Left ventricle myocardium superior (tissue), 1 donor: ENCODE measurements at regions not wholly inside any gene's neighbourhood (a gene's known extent, or its start where the extent isn't known, plus 50 kb on each side); places are given as distances from the start of the nearest gene placed in this dataset.
"Not testable (repeated sequence)": the region's sequence is repeated elsewhere in the genome, so short reads cannot be mapped to it uniquely, and the experiment has no call there.

ENCODE experiments used
- ATAC-seq: fragments of 200-7000 bp; cut with Tn5 transposase; one replicate; pipeline ENCODE4 v1.9.1; 2020; ENCODE audit warnings: mild to moderate bottlenecking, moderate library complexity
- DNase-seq: peaks from one replicate; pipeline ENCODE4 v3.0.0-alpha.2; 2020
- intact Hi-C: fragments of 100-400 bp; cut with micrococcal nuclease; formaldehyde crosslinking; loops from one replicate; pipeline ENCODE4 v1.11.0; 2022
- donor health status: DM: no; HTN: yes; CAD: no; lungs with severe emphysema.

DNA sequence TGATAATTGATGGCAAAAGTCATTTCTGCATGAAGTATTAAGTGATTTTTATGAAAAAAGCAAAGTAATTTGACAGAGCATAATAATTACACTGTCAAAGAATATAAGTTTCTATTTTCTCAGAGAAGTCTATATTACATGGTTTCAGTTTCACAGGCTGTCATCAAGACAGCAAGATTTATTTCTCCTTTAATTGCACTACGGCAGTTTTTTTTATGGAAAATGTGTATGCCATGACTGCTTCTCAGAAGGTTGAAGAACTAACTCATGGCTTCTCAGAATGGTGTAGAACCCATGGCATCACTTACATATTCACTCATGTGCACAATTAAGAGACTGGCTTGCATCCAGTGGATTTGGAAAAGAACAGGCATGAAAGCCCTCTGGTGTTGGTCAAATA is 870.3 kb upstream of the SORCS1 start:
- DNase-seq, result no peak
- intact Hi-C loops, result no loop called here
- no peak for ATAC-seq

GRCh38 chr10:108033518-108033917 is 869.0 kb upstream of the SORCS1 start:
- intact Hi-C loops, ATAC-seq, DNase-seq: not testable (repeated sequence)

GRCh38 chr10:108031505-108031904 is 867.0 kb upstream of the SORCS1 start:
- ATAC-seq, result no peak
- intact Hi-C loops, result no loop called here
- no peak for DNase-seq

DNA sequence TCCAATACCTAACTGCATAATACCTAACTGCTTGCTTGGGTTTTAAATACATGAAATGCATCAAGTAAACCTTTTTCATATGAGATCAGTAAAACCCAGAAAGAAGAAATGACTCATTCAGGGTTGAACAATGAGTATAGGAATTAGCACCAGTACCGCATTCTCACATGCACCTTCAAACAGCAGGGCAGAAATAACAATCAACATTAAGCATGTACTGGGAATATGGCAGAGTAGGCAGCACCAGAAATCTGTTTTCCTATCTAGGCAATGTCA is 850.3 kb upstream of the SORCS1 start:
- ATAC-seq, result no peak
- intact Hi-C loops, result no loop called here
- no peak for DNase-seq

GRCh38 chr10:108014145-108014901 is 849.8 kb upstream of the SORCS1 start:
- DNase-seq, result no peak
- intact Hi-C loops, result no loop called here
- ATAC-seq, result no peak

DNA sequence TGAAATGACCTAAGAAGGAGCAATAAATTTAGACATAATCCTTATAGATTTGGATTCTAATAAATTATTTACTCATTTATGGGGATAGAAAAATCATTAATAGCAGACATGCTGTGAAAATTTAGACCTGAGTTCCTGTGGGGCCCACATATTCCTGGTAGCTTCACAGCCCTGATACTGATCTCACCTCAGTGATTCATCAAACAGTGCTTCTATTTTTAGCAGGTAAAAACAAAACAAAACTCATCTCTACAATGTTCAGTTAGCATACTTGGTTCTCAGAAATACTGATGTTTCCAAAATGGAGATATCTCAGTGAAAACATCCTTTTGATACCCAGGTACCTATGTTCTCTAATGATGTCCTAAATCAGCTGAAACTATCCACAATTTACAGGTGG is 841.1 kb upstream of the SORCS1 start:
- ATAC-seq (no peak), DNase-seq (no peak)
- intact Hi-C loops, result no loop called here

DNA sequence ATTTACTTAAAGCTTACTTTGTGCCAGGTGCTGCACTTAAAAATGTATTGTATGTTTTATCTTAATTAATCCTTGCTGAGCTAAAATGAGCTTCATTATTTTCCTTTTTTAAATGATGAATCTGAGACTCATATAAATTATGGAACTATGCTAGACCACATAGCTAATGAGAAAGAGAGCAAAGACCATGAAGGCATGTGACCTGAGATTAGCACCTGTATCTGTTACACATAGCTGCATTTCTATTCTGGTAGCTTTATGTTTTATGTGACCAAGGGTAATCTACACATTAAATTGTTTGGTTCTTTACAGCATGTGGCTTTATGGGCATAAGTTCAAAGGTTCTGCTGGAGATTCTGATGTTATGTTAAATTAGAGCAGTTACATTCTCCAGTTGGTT is 839.1 kb upstream of the SORCS1 start:
- intact Hi-C loops, result no loop called here
- ATAC-seq, result no peak
- no peak for DNase-seq

DNA sequence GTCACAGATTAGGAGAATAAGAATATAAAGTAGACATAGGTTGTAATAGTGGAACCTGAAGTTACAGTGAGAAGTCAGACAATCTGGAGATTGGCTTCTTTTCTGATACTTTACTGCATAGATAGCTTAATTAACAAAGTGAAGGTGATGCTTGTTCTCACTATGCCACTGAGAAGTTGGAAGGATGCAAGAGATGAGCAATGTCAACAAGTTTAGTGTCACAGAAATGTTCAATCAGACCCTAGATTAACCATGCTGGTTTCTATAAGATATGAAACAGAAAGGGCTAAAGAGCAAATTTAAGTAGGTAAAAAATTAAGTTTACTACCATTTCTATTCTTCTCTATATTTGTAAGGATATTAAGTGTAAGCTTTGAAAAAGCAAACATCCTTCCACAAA is 838.6 kb upstream of the SORCS1 start:
- DNase-seq (no peak), ATAC-seq (no peak)
- intact Hi-C loops, result no loop called here

DNA sequence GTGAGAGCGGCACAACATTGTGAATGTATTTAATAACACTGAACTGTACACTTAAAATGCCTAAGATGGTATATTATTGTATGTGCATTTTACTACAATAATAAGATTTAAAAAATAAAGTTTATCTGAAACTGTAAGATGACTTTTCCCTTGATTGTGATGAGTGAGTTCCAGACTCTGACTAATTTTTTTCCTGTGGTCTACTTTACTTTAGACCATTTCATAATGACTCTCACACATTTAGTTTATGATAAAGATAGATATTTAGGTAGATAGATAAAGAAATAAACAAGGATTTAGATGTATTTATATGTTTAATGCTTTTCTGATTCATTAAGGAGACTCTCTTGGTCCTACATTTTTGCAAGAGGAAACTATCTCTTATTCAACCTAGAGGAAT is 835.9 kb upstream of the SORCS1 start:
- no peak for DNase-seq
- intact Hi-C loops, result no loop called here
- ATAC-seq, result no peak

GRCh38 chr10:107994621-107995270 is 830.2 kb upstream of the SORCS1 start:
- ATAC-seq, result no peak
- DNase-seq, result no peak
- intact Hi-C loops, result no loop called here

GRCh38 chr10:107986571-107986970 is 822.1 kb upstream of the SORCS1 start:
- DNase-seq (no peak), ATAC-seq (no peak)
- intact Hi-C loops, result no loop called here

GRCh38 chr10:107984581-107984980 is 820.1 kb upstream of the SORCS1 start:
- intact Hi-C loops, result no loop called here
- ATAC-seq, result no peak
- no peak for DNase-seq

DNA sequence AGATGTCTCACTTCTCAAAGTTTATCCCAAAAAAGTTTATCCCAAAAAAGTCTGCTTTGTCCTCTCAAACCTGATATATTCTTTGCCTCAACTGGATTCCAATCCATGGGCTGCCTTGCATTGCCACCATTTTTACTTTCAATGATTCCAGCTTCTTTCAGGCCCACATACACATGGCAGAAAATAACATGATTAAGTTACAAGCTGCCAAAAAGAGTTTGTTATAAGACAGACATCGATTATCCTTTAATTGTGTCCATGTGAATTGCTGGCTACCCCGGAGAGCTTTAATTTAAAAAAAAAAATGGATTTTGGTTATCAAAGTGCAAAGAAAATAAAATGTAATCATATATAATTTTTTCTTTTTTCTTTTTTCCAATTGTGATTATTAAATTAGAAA is 819.6 kb upstream of the SORCS1 start:
- no peak for DNase-seq
- intact Hi-C loops, result no loop called here
- ATAC-seq, result no peak

- ATAC-seq (no peak), DNase-seq (no peak)
- intact Hi-C loops, result no loop called here
These were observed 813.9 kb upstream of the SORCS1 start for GRCh38 chr10:107978455-107978854.

GRCh38 chr10:107971973-107972372 is 807.5 kb upstream of the SORCS1 start:
- intact Hi-C loops, result no loop called here
- no peak for ATAC-seq
- no peak for DNase-seq

- no peak for DNase-seq
- intact Hi-C loops, result no loop called here
These were observed 806.9 kb upstream of the SORCS1 start for GRCh38 chr10:107971411-107971810.

GRCh38 chr10:107970512-107970911 is 806.0 kb upstream of the SORCS1 start:
- intact Hi-C loops, result no loop called here
- no peak for ATAC-seq
- no peak for DNase-seq

More at GRCh38 chr10:107971411-107971810, 806.9 kb upstream of the SORCS1 start:
- ATAC-seq, result no peak

GRCh38 chr10:107969936-107970335 is 805.4 kb upstream of the SORCS1 start:
- no peak for ATAC-seq
- DNase-seq, result no peak
- intact Hi-C loops, result no loop called here

DNA sequence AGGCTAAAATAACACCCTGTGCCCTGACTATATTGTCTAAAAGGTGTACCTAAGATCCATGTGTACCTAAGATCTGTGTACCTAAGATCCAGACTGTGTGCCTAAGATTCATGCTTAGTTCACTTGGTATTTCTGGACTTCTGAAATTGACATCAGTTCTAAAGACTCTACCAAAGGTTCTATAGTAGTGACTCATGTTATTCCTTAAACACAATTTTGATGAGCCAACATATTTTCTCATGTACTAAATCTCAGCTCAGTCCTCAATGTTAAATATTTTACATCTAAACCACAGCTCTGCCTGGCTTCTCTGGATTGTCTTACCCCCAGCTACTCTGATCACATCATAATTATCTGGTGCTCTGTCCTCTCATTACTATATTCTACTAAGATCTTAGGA is 802.3 kb upstream of the SORCS1 start:
- ATAC-seq (no peak), DNase-seq (no peak)
- intact Hi-C loops, result no loop called here

DNA sequence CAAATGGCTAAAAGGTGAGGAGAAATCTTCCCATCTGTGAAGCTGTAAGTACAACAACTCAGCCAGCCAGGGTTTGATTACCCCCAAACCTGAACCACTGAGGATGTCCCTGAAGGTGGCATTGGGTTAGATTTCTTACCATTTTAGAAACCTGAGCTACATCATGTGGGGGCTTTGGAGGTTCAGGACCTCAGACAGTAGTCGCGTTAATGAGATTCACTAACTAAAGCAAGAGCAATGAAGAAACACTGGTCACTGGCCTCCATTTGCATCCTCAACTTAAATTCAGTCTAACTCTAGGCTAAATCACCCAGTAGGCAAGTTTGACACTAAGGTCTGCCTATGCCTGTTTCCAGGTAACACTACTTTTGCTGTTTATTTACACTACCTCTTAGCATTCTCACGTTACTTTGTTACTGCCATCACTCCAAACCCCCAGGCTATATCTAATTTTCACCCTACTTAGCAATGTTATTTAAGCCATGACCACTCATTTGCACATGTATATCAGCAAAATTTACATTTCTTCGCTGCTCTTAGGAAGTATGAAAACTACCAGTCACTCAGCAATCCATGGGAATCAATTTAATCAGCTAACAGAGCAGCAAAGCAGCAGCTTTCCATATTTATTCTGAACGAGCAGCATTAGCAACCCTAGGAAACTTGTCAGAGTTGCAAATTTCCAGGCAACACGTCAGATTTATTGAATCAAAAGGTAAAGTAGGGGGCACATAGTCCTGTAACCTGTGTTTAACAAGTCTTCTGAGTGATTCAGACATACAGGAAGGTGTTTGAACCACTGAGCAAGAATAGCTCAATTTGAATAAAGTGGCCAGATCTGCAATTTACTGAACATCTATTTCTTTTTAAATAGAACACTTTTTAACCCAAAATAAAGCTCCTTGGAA is 788.4 kb upstream of the SORCS1 start:
- intact Hi-C loops, result no loop called here
- DNase-seq (no peak), ATAC-seq (no peak)
